CD4-positive, alpha-beta T cell treated with Interferon gamma for 1 hour (primary cell): ENCODE measurements at regions not wholly inside any gene's neighbourhood (a gene's known extent, or its start where the extent isn't known, plus 50 kb on each side); places are given as distances from the start of the nearest gene placed in this dataset.
A peak's percentile ranks its signal among the peaks of the same experiment; 100 is the strongest.
"Not testable (repeated sequence)": the region's sequence is repeated elsewhere in the genome, so short reads cannot be mapped to it uniquely, and the experiment has no call there.

ENCODE experiments used
- DNase-seq: peaks from one replicate; pipeline ENCODE4 v3.0.0-alpha.2; 2020

DNA sequence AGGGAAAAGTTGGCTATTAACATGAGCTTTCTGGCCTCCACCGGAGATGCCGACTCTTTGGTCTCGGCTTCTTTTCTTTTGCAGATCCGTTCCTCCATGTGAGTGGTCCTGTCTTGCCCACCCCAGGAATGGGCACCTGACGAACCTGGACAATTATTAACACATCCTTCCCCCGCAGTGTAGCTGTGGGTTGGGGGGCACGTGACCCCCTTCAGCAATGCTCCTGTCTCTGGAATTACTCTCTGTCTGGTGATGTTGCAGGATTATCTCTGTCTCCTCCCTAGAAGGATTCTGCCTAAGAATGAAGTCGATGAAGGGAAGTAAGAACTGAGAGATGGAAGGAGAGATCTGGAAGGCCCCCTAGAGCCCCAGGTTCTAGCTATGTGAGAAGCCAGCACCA is 115.2 kb upstream of the NPAS2 start:
- no peak for DNase-seq

DNA sequence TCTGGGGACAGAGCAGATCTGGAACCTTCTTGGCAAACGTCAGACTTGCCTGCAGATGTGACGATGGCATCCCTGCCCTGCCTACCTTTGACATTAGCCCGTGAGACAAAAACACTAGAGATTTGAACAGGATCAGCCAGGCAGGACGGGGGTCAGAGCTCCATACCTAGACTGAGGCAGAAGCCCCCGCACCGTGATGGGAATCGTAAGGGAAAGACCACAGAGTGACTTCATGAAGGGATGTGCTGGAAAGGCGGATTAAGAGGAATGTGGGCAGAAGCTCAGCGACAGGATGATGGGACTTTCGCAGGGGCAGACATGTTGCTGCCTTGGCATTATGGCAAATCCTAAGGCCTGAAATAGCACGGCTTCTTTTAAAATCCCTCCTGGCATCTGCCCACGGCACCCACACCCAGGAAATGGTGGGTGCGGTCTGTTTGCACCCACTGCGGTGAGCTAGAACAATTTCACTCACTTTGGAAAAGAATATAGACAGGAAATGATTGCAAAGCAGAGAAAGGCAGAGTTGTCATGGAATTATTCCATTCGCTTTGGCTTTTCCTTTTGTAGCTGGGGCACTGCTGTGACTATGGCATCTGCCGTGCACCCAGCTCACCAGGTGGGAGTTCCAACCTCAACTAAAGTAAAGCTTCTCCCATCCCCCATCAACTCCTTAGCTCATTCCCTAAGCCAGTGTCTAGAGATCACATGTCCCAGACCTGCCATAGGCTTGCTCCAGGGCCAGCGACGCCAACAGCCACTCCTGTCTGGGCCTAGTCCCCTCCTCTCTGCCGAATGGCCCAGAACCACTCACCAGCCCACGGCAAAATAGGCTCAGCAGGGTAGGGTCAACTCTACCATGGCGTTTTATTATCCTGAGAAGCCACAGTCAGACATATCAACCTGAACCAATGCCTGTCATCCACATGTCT is 112.7 kb upstream of the NPAS2 start:
- no peak for DNase-seq

DNA sequence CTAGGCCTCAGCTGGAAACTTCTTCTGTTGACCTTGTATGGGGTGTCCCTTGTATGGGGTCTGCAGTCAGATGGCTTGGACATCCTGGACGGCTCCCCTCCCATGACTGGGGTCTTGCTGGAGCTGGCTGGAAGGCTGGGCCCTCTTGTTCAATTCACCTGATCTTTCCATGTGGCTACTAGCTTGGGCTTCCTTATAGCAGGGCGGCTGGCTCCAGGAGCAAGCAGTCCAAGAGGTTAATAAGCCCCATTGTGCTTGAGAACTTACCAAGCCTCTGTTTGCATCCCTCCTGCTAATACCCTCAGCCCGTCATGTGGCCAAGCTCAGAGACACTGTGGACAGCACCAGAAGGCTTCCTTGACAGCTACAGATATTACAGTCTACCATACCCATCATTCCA is 111.6 kb upstream of the NPAS2 start:
- DNase-seq = no peak

DNA sequence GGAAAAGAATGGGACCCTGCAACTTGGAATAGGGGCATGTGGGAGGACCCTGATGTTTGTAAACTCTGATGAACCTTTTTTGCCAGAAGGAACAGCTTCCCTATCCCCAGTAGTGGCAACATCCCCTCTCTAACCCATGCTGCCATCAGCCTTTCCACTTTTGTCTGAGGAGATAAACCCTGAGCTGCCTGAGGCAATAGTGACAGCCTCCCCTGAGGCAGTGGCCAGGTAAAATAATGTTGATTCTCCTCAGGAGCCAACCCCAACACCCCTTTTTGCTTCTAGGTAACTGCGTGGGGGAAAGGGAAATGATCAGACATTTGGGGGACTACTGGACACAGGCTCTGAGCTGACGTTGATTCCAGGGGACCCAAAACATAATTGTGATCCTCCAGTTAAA is 106.8 kb upstream of the NPAS2 start:
- DNase-seq = no peak

DNA sequence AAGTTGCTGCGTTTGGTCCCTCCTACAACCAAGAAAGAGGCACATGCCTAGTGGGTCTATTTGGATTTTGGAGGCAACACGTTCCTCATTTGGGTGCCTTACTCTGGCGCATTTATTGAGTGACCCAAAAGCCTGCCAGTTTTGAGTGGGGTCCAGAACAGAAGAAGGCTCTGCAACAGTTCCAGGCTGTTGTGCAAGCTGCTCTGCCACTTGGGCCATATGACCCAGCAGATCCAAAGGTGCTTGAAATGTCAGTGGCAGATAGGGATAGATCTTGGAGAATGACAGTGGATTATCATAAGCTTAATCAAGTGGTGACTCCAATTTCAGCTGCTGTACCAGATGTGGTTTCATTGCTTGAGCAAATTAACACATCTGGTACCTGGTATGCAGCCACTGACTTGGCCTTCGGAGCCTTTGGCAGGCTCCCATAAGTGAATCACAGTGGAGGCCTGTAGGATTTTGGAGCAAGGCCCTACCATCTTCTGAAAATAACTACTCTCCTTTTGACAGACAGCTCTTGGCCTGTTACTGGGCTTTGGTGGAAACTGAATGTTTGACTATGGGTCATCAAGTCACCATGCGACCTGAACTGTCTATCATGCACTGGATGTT is 105.4 kb upstream of the NPAS2 start:
- not testable (repeated sequence) for DNase-seq

DNA sequence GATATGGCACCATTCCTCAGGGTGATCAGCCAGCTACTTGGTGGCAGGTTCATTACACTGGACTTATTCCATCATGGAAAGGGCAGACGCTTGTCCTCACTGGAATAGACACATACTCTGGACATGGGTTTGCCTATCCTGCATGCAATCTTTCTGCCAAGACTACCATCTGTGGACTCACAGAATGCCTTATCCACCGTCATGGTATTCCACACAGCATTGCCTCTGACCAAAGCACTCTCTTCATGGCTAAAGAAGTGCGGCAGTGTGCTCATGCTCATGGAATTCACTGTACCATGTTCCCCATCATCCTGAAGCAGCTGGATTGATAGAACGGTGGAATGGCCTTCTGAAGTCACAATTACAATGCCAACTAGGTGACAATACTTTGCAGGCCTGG is 104.1 kb upstream of the NPAS2 start:
- DNase-seq = not testable (repeated sequence)

DNA sequence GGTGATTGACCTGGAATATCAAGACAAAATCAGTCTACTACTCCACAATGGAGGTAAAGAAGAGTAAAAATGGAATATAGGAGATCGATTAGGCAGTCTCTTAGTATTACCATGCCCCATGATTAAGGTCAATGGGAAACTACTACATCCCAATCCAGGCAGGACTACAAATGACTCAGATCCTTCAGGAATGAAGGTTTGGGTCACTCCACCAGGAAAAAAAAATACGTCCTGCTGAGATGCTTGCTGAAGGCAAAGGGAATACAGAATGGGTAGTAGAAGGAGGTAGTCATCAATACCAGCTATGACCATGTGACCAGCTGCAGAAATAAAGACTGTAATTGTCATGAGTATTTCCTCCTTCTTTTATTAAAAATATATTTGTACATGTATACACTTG is 103.4 kb upstream of the NPAS2 start:
- no peak for DNase-seq

DNA sequence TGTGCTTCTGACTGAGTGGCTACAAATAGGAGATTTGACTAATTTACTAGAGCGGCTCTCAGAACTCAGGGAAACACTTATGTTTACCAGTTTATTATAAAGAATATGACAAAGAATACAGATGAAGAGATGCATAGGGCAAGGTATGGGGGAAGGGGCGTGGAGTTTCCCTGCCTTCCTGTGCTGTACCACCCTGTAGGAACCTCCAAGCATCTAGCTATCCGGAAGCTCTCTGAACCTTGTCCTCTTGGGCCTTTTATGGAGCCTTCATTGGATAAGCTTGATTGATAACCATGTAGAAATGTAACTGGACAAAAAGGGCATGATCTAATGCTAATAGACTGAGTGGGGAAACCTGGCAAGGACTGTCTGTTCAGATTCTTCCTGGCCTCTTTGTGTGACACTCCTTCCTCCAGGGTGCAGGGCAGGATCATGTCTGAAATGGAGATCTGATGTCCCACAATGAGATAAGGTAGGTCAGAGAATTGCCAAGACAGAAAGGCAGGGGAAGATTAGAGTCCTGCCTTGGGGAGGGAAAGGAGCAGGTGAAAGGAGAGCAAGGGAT is 101.8 kb upstream of the NPAS2 start:
- no peak for DNase-seq

DNA sequence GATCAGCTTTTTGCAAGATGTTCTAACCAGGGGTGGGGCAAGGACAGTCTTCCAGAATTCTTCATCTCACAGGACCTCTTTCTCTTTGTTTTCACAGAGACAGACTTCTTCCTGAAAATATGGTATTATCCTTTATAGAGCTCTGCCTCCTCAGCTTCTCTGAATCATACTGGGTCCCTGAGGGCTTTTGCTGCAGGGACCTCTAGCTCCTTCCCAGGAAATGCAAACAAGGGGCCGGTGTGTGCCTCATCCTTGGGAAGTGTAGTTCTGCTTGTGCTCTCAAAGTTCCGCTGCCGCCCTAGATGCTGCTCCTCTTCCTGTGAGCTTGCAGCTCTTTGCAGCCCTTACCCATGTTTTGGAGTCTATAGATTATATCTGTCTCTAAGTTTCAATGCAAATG is 99.5 kb upstream of the NPAS2 start:
- no peak for DNase-seq

DNA sequence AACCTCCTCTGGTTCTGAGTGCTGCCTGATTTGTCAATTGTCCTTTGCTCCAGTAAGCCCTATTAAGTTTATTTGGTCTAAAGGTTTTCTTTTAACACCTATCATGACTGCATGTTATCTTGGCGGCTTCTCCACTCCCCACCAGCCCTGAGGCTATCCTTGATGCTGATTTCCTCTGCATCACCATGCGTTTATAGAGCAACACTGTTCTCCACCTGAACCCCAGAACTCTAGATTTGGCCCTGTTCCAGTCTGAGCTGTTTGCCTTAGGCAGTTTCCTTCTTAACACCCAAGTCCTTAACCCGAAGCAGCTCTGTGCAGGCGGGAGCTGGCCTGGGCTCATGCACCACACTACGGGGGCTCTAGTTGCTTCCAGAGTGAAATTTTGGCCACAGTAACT is 98.2 kb upstream of the NPAS2 start:
- no peak for DNase-seq

DNA sequence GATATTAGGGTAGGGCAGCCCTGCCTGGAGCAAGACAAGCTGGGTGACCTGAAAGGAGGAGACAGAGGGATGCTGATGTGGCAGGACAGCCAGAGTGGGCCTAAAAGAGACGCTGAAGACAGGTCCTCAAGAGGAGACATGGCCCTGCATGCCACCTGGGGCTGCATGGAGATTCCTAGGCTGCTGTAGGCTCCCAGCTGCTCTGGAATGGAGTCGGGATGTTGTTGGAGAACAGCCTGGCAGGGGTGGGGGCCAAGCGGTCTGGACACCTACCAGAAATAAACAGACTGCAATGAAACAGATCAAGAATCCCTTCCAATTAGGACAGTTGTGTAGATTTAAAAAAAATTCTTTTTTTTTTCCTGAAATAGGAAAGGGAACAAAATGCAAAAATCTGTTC is 97.8 kb upstream of the NPAS2 start:
- DNase-seq = no peak

DNA sequence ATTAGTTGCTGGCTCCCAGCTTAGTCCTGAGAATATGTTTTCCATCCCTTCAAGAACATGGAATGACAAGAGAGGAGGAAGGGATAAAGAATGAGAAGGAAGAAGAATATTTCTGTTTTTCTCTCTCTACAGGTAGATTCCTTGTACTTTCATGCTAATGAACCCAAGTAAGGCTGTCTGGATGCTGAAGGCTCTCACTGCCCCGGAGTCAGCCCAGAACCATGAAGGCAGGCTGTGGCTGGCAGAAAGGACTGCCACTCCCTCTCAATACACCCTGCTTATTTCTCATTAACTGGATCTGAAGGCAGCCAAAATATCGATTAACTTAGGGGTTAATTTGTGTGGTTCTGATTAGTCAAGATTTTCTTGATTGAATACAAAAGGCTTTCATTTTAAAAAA is 93.1 kb upstream of the NPAS2 start:
- no peak for DNase-seq

DNA sequence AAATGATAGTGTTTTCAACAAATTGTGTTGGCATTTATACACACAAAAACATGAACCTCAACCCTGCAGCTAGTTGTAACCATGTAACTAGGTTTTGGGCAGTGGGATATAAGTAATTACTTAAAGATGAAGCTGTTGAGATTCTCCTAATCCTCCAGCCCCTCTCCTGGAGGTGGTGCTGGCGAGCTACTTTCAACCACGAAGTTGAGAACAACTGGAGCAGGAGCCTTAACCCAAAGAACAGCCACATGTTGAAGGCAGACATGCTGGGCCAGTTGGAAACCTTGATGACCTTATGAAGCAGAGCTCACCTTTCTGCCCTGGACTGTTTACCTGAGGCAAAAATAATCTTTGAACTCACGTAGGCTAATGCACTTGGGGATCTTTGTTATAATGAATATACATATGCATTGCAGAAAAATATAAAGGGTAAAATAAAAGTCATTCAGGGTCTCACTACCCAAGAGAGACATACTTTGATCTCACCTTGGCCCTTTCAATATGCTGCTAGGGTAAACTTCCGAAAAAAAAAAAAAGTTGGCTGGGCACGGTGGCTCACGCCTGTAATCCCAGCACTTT is 89.6 kb upstream of the NPAS2 start:
- DNase-seq = peak; percentile 10

DNA sequence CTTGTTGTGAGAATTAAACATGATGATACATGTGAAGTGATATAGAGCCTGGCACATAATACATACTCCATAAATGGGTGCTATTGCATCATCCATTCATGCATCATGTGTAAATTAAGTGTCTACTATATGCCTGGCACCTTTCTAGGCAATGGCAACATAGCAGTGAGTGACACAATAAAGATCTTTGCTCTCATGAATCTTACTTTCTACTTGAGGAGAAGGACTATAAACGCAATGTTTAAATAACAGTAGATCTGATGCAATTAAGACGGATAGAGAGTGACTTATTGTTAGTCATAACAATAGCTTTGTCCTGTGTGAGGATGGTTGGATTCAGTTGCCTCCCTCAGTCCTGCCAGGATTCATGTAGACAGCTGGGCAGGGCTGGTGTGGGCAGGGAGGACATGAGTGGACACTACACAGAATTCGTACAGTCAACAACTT is 88.4 kb upstream of the NPAS2 start:
- DNase-seq = no peak

DNA sequence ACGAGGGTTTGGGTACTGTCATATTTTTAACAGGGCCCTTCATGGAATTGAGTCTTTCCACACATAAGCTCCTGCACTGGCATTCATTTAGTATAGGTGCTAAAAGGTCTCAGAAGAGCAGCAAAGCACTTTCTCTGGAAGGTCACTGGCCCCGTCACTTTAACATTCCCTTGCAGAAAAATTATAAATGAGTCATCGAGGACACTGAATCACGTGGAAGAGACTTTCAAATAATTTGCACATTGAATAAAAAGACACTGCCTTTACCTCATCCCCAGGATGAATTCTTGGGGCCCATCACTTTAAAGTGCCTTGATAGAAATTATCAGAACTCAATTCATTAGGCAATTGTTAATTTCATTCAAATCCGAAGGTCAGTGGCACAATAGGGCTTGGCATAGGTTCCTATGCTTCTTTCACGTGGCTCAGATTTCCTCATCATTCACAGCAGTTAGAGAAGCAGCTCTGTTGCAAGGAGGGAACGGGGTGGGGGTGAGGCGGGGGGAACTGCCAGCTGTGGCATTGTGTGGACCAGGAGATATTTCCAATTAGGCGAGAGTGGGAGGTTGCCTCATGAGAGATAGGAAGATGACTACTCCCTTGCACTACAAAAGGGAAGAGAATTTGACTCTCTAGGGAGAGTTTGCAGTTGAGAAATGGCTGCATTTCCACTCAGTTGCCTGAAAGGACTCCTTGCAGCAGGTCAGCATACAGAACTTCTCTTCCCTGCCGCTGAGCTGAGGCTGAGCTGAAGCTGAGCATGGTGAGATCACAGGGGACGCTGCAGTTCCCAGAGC is 86.3 kb upstream of the NPAS2 start:
- DNase-seq = no peak

DNA sequence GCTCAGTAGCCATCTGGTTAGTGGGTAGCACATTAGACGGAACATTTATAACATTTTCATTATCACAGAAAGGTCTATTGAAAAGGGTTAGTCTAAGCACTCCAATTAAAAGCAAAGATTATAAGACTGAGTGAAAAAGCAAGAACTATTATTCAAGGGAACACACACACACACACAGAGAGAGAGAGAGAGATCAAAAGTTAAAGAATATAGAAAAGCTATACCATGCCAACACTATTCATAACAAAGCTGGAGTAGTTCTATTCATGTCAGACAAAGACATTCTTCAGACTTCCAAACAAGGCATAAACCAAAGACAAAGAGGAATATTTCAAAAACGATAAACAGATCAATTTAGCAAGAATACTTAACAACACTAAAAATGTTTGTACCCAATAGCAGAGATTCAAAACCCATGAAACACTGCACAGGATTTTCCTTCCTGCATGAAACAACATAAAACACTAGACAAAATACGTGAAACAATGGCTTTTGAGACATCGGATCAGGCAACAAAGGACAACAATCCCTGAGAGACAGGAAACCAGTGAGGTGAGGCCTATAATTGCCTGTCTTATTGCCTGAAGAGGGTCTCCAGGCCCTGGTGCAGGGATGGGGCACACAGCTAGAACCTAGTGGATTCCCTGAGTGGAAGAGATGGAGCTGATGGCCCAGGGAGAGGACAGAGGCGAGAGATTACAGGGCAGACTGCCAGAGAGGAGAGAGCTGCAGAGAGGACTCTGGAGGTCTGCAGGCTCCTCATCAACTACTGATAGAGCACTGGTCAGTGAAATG is 83.6 kb upstream of the NPAS2 start:
- no peak for DNase-seq

DNA sequence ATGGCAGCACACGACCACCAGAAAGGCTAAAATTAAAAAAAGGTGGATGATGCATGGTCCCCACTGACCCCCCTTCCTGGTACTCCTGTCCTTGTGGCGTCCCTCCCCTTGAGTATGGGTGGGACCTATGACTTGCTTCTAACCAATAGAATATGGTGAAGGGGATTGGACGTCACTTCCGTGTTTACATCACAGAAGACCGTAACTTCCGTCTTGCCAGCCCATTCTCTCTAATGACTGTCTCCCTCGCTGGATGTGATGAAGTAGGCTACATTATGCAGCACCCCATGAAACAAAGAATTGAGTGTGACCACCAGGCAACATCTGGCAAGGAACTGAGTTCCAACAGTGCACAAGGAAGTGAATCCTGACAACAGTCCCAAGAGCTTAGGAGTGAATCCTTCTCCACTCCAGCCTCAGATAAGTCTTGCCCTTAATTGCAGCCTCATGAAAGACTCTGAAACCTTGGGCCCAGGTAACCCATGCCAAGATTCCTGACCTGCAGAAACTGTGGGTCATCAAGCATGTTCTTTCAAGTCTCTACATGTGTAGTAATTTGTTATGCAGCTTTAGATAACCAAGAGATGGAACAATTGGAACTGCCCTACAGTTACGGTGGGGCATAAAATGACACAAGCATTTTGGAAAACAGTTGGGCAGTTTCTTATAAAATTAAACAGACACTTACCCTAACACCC is 80.1 kb upstream of the NPAS2 start:
- no peak for DNase-seq

DNA sequence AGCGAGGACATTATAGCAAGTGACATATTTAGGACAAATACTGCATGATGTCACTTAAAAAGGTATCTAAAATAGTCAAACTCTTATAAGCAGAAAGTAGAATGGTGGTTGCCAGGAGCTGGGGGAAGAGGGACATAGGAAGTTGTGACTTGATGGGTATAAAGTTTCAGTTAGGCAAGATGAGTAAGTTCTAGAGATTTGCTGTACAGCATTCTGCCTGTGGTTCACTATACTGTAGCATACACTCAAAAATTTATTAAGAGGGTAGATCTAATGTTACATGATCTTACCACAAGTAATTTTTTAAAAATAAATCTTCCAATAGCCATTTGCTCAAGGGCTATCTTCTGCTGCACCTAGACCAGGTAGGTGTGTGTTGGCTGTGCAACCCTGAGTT is 78.1 kb upstream of the NPAS2 start:
- no peak for DNase-seq

DNA sequence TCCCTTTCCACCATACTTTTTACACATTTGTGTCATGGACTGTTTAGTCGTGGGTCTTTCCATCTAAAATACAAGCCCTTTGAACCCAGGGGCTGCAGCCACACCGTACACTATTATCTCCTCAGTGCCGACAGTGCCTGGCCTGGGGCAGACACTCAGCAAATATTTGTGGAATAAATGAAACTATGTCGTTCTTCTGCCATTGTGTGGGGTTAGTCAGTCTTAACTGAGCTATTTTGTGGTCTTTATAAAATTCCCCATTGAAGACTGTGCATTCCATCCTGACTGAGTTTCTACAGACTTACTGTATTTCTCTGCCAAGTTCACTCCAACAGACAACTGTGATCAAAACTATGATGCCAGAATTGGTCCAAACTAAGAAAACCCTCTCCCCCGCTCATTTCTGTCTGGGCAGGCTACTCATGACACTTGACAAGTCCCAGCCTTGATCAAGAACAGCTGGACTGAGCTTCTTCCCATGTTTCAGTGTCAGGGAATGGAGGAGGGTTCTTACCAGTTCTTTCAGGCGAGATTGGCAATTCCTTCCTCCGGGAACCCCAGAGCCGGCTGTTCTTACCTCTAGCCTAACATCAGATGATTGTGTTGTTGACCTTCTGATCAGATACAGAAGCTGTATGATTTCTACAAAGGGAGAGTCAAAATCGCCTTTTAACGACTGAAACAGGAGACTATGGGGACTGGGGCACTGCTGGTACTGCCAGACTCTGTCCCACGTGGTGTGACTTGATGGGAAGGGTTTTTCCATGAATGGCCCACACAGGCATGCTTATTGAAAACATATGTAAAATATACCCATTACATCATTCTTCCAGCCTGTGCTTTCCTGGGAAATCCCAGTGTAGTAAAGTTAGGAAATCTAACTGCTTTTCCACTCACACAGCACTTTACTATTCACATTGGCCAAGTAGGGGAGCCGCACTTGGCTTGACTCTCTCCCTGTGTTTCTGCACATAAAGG is 77.4 kb upstream of the NPAS2 start:
- DNase-seq = no peak

DNA sequence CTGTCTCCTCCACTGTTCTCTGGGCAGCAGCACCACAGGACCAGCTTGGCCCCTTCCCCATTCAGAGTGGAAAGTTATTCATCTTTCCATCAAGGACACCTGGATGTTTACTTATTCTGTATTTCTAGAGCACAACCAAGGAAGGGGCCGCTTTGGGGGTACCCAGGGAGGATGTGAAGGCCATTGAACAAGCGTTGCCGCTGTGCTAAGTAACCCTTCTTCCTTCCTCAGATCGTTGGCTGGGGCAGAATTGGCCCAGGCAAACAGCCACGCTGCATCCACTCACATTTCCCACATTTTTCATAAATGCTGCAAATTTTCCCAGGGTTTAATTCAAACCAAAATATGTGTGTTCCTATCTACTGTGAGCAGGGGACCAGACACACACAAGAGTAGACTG is 76.2 kb upstream of the NPAS2 start:
- DNase-seq = no peak
